IMR-90 (cell line): ENCODE measurements at regions not wholly inside any gene's neighbourhood (a gene's known extent, or its start where the extent isn't known, plus 50 kb on each side); places are given as distances from the start of the nearest gene placed in this dataset.

Source experiments
- BHLHE40 ChIP-seq: fragments of 150-350 bp; IDR thresholded peaks from 2 replicates; pipeline ENCODE4 v1.6.1; 2016; ENCODE audit warnings: mild to moderate bottlenecking, low read depth, low read length
- CHD1 ChIP-seq: IDR thresholded peaks from 2 replicates; pipeline ENCODE4 v1.6.1; 2012; ENCODE audit warnings: low read depth, low read length, improper control_type of control experiment
- FOS ChIP-seq: fragments of 150-350 bp; IDR thresholded peaks from 2 replicates; pipeline ENCODE4 v1.6.1; 2016; ENCODE audit warnings: low read depth, low read length
- MAFK ChIP-seq: IDR thresholded peaks from 2 replicates; pipeline ENCODE4 v1.6.1; 2012; ENCODE audit warnings: low read depth, low read length, improper control_type of control experiment
- MXI1 ChIP-seq: IDR thresholded peaks from 2 replicates; pipeline ENCODE4 v1.6.1; 2012; ENCODE audit warnings: low read depth, mild to moderate bottlenecking, low read length, moderate library complexity, borderline replicate concordance
- POLR2A ChIP-seq: IDR thresholded peaks from 2 replicates; pipeline ENCODE4 v1.6.1; 2012; ENCODE audit warnings: mild to moderate bottlenecking, low read depth, low read length
- RAD21 ChIP-seq: IDR thresholded peaks from 2 replicates; pipeline ENCODE4 v1.6.1; 2012; ENCODE audit warnings: low read length, improper control_type of control experiment
- RCOR1 ChIP-seq: IDR thresholded peaks from 2 replicates; pipeline ENCODE4 v1.6.1; 2012; ENCODE audit warnings: mild to moderate bottlenecking, low read length, improper control_type of control experiment; ENCODE audit not compliant: insufficient replicate concordance
- RFX5 ChIP-seq: IDR thresholded peaks from 2 replicates; pipeline ENCODE4 v1.8.0; 2012; ENCODE audit warnings: low read depth, mild to moderate bottlenecking, low read length, moderate library complexity
- TF ChIP-seq, protein P1 (sequence below): conservative IDR thresholded peaks from 2 replicates; pipeline ENCODE4 v1.5.1; 2012; ENCODE audit warnings: mild to moderate bottlenecking, low read depth, low read length, improper control_type of control experiment
- TF ChIP-seq, protein P2 (sequence below): fragments of 150-350 bp; IDR thresholded peaks from 2 replicates; pipeline ENCODE4 v1.6.1; 2017; ENCODE audit warnings: mild to moderate bottlenecking, antibody characterized with exemption, low read length, low read depth

DNA sequence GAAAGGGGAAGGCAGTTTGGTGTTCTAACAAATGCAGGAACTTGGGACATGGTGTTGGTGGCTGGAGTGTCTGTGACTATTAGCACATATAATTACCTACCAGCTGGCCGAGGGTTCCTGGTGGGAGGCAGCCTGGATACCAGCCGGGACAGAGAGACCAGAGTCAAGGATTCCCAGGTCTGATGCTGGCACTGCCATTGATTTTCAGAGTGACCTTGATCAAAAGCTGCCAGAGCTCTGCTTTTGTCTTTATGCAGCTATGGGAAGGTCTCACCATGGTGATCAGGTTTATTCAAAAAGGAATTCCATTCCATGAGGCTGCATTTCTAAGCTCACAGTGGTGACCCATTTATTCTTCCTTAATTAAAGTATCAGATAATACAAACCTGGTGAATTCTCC is 101.0 kb upstream of the PWP1 start:
- no peak for TF ChIP-seq RCOR1
- no peak for TF ChIP-seq POLR2A
- TF ChIP-seq FOS: no peak
- TF ChIP-seq, protein P1, sequence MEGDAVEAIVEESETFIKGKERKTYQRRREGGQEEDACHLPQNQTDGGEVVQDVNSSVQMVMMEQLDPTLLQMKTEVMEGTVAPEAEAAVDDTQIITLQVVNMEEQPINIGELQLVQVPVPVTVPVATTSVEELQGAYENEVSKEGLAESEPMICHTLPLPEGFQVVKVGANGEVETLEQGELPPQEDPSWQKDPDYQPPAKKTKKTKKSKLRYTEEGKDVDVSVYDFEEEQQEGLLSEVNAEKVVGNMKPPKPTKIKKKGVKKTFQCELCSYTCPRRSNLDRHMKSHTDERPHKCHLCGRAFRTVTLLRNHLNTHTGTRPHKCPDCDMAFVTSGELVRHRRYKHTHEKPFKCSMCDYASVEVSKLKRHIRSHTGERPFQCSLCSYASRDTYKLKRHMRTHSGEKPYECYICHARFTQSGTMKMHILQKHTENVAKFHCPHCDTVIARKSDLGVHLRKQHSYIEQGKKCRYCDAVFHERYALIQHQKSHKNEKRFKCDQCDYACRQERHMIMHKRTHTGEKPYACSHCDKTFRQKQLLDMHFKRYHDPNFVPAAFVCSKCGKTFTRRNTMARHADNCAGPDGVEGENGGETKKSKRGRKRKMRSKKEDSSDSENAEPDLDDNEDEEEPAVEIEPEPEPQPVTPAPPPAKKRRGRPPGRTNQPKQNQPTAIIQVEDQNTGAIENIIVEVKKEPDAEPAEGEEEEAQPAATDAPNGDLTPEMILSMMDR: no peak
- TF ChIP-seq MAFK: no peak
- no peak for TF ChIP-seq RFX5
- TF ChIP-seq CHD1: no peak
- no peak for TF ChIP-seq MXI1
- TF ChIP-seq BHLHE40: no peak
- TF ChIP-seq RAD21: no peak
- TF ChIP-seq, protein P2, sequence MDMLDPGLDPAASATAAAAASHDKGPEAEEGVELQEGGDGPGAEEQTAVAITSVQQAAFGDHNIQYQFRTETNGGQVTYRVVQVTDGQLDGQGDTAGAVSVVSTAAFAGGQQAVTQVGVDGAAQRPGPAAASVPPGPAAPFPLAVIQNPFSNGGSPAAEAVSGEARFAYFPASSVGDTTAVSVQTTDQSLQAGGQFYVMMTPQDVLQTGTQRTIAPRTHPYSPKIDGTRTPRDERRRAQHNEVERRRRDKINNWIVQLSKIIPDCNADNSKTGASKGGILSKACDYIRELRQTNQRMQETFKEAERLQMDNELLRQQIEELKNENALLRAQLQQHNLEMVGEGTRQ: no peak
